HEK293 (cell line): ENCODE measurements at regions not wholly inside any gene's neighbourhood (a gene's known extent, or its start where the extent isn't known, plus 50 kb on each side); places are given as distances from the start of the nearest gene placed in this dataset.

ENCODE experiments used
- CTCF ChIA-PET: fragments of 350-600 bp; formaldehyde crosslinking; extraction: SDS; loops from one replicate; lab custom pipeline; 2021; ENCODE audit warnings: antibody characterized with exemption; lab: Yijun Ruan, JAX
- POLR2A ChIA-PET: fragments of 300-600 bp; formaldehyde crosslinking; extraction: SDS; loops from one replicate; lab custom pipeline; 2020; ENCODE audit warnings: antibody characterized with exemption, inconsistent platforms; lab: Yijun Ruan, JAX
- H3K27ac ChIP-seq: fragments of 200-500 bp; sonication (Bioruptor generic); 2 replicates; pipeline ENCODE4 v1.5.1; 2014; ENCODE audit warnings: low read depth, low read length, control low read depth, inconsistent platforms; ENCODE audit errors: extremely low read depth
- H3K36me3 ChIP-seq, 2 experiments: fragments of 200-500 bp in 1 of 2; sonication (Bioruptor generic) in 1 of 2; 1 replicate in 1 of 2; 2 replicates in 1 of 2; pipeline ENCODE4 v1.5.1; 2014 to 2017; ENCODE audit warnings: inconsistent platforms in 2 of 2, low read length in 2 of 2; ENCODE audit not compliant: control insufficient read depth in 2 of 2, insufficient read depth in 1 of 2
- H3K4me1 ChIP-seq: fragments of 200-500 bp; sonication (Bioruptor generic); 2 replicates; pipeline ENCODE4 v1.5.1; 2014; ENCODE audit warnings: mild to moderate bottlenecking, low read length, inconsistent platforms; ENCODE audit not compliant: control insufficient read depth, insufficient read depth
- H3K4me3 ChIP-seq: 2 replicates; pipeline ENCODE4 v1.5.1; 2011; ENCODE audit warnings: low read depth, mild to moderate bottlenecking, control low read depth, low read length, moderate library complexity
- H3K9me3 ChIP-seq: fragments of 200-500 bp; sonication (Bioruptor generic); 2 replicates; pipeline ENCODE4 v1.5.1; 2014; ENCODE audit warnings: low read depth, low read length, inconsistent platforms; ENCODE audit not compliant: control insufficient read depth, insufficient read depth
- SCRT2 ChIP-seq: fragments of 450-650 bp; formaldehyde crosslinking; IDR thresholded peaks from 2 replicates; pipeline ENCODE4 v1.5.1; 2016; ENCODE audit warnings: missing biosample characterization, missing genetic modification characterization
- WT1 ChIP-seq: fragments of 450-650 bp; formaldehyde crosslinking; IDR thresholded peaks from 2 replicates; pipeline ENCODE4 v1.5.1; 2016; ENCODE audit warnings: missing biosample characterization, missing genetic modification characterization
- ZBTB21 ChIP-seq: fragments of 450-650 bp; formaldehyde crosslinking; IDR thresholded peaks from 2 replicates; pipeline ENCODE4 v1.5.1; 2017; ENCODE audit warnings: missing biosample characterization, missing genetic modification characterization
- ZBTB48 ChIP-seq: fragments of 450-650 bp; formaldehyde crosslinking; IDR thresholded peaks from 2 replicates; pipeline ENCODE4 v1.5.1; 2016; ENCODE audit warnings: missing biosample characterization, missing genetic modification characterization
- ZFP3 ChIP-seq: fragments of 450-650 bp; formaldehyde crosslinking; IDR thresholded peaks from 2 replicates; pipeline ENCODE4 v1.5.1; 2016; ENCODE audit warnings: low read depth, missing biosample characterization, missing genetic modification characterization
- ZNF175 ChIP-seq: fragments of 450-650 bp; formaldehyde crosslinking; IDR thresholded peaks from 2 replicates; pipeline ENCODE4 v1.5.1; 2016; ENCODE audit warnings: missing biosample characterization, missing genetic modification characterization
- ZNF214 ChIP-seq: fragments of 450-650 bp; formaldehyde crosslinking; IDR thresholded peaks from 2 replicates; pipeline ENCODE4 v1.5.1; 2017; ENCODE audit warnings: missing biosample characterization, mild to moderate bottlenecking, missing genetic modification characterization, borderline replicate concordance
- ZNF221 ChIP-seq: fragments of 450-650 bp; formaldehyde crosslinking; IDR thresholded peaks from 2 replicates; pipeline ENCODE4 v1.5.1; 2017; ENCODE audit warnings: missing biosample characterization, missing genetic modification characterization, borderline replicate concordance
- ZNF266 ChIP-seq: fragments of 450-650 bp; formaldehyde crosslinking; IDR thresholded peaks from 2 replicates; pipeline ENCODE4 v1.5.1; 2016; ENCODE audit warnings: missing biosample characterization, missing genetic modification characterization, low read depth
- ZNF394 ChIP-seq: fragments of 450-650 bp; formaldehyde crosslinking; IDR thresholded peaks from 2 replicates; pipeline ENCODE4 v1.5.1; 2016; ENCODE audit warnings: missing biosample characterization, missing genetic modification characterization, mild to moderate bottlenecking, moderate library complexity, borderline replicate concordance
- ZNF433 ChIP-seq: fragments of 450-650 bp; formaldehyde crosslinking; IDR thresholded peaks from 2 replicates; pipeline ENCODE4 v1.5.1; 2016; ENCODE audit warnings: missing biosample characterization, missing genetic modification characterization, low read depth
- ZNF473 ChIP-seq: fragments of 450-650 bp; formaldehyde crosslinking; IDR thresholded peaks from 2 replicates; pipeline ENCODE4 v1.5.1; 2017; ENCODE audit warnings: missing biosample characterization, missing genetic modification characterization
- ZNF510 ChIP-seq: fragments of 450-650 bp; formaldehyde crosslinking; IDR thresholded peaks from 2 replicates; pipeline ENCODE4 v1.5.1; 2018; ENCODE audit warnings: mild to moderate bottlenecking, missing genetic modification characterization, missing biosample characterization; ENCODE audit not compliant: insufficient replicate concordance
- ZNF549 ChIP-seq: fragments of 450-650 bp; IDR thresholded peaks from 2 replicates; pipeline ENCODE4 v1.5.1; 2018; ENCODE audit warnings: missing biosample characterization, missing genetic modification characterization, mild to moderate bottlenecking, inconsistent platforms, moderate library complexity
- ZNF555 ChIP-seq: fragments of 450-650 bp; formaldehyde crosslinking; conservative IDR thresholded peaks from 2 replicates; pipeline ENCODE4 v1.5.1; 2017; ENCODE audit warnings: missing biosample characterization, mild to moderate bottlenecking, missing genetic modification characterization, inconsistent platforms
- ZNF664 ChIP-seq: fragments of 450-650 bp; formaldehyde crosslinking; IDR thresholded peaks from 2 replicates; pipeline ENCODE4 v1.5.1; 2016; ENCODE audit warnings: missing biosample characterization, missing genetic modification characterization
- ZSCAN30 ChIP-seq: fragments of 450-650 bp; IDR thresholded peaks from 2 replicates; pipeline ENCODE4 v1.5.1; 2018; ENCODE audit warnings: missing biosample characterization, mild to moderate bottlenecking, missing genetic modification characterization, moderate library complexity
- ZXDB ChIP-seq: fragments of 450-650 bp; formaldehyde crosslinking; IDR thresholded peaks from 2 replicates; pipeline ENCODE4 v1.5.1; 2016; ENCODE audit warnings: missing biosample characterization, missing genetic modification characterization
- TF ChIP-seq, protein P1 (sequence below): fragments of 450-650 bp; formaldehyde crosslinking; IDR thresholded peaks from 2 replicates; pipeline ENCODE4 v1.5.1; 2017; ENCODE audit warnings: missing biosample characterization, missing genetic modification characterization
- TF ChIP-seq, protein P2 (sequence below): fragments of 450-650 bp; formaldehyde crosslinking; IDR thresholded peaks from 2 replicates; pipeline ENCODE4 v1.5.1; 2016; ENCODE audit warnings: missing biosample characterization, missing genetic modification characterization, borderline replicate concordance
- TF ChIP-seq, protein P3 (sequence below): fragments of 450-650 bp; formaldehyde crosslinking; IDR thresholded peaks from 2 replicates; pipeline ENCODE4 v1.5.1; 2016; ENCODE audit warnings: missing biosample characterization, missing genetic modification characterization, low read depth
- TF ChIP-seq, protein P4 (sequence below): fragments of 450-650 bp; formaldehyde crosslinking; IDR thresholded peaks from 2 replicates; pipeline ENCODE4 v1.5.1; 2017; ENCODE audit warnings: missing biosample characterization, missing genetic modification characterization

DNA sequence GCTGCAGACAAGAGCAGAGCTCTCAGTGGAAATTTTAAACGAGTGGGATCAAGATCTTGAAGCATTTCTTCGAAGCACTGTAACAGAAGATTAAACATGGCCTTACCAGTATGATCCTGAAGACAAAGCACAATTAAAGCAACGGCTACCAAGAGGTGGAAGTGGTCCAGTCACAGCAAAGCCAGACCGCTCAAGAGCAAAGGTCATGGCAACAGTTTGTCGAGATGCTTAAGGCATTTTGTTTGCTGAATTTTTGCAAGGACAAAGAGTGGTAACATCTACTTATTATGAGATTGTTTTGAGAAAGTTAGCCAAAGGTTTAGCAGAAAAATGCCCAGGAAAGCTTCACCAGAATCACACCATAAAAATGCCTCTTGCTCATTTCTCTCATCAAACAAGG is 153.4 kb upstream of the CARMIL1 start:
- CTCF ChIA-PET, result no interaction called here
- no peaks in the 10 kb centered on the region for H3K36me3 ChIP-seq
- no peaks in the 10 kb centered on the region for H3K4me1 ChIP-seq
- POLR2A ChIA-PET, result no interaction called here
- H3K27ac ChIP-seq, result no peak overlapping the region
- no peak overlapping the region for H3K4me3 ChIP-seq
- no peaks in the 10 kb centered on the region for H3K9me3 ChIP-seq
- TF ChIP-seq ZXDB (tag by site-specific recombination) (no peak), ZNF394 (tag by site-specific recombination) (no peak), ZNF473 (no peak), ZNF510 (tag by site-specific recombination) (no peak), WT1 (tag by site-specific recombination) (no peak), ZNF664 (tag by site-specific recombination) (no peak), ZBTB21 (tag by site-specific recombination) (no peak)
- TF ChIP-seq, protein P1, sequence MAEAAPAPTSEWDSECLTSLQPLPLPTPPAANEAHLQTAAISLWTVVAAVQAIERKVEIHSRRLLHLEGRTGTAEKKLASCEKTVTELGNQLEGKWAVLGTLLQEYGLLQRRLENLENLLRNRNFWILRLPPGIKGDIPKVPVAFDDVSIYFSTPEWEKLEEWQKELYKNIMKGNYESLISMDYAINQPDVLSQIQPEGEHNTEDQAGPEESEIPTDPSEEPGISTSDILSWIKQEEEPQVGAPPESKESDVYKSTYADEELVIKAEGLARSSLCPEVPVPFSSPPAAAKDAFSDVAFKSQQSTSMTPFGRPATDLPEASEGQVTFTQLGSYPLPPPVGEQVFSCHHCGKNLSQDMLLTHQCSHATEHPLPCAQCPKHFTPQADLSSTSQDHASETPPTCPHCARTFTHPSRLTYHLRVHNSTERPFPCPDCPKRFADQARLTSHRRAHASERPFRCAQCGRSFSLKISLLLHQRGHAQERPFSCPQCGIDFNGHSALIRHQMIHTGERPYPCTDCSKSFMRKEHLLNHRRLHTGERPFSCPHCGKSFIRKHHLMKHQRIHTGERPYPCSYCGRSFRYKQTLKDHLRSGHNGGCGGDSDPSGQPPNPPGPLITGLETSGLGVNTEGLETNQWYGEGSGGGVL (tag by site-specific recombination), result no peak
- TF ChIP-seq, protein P2, sequence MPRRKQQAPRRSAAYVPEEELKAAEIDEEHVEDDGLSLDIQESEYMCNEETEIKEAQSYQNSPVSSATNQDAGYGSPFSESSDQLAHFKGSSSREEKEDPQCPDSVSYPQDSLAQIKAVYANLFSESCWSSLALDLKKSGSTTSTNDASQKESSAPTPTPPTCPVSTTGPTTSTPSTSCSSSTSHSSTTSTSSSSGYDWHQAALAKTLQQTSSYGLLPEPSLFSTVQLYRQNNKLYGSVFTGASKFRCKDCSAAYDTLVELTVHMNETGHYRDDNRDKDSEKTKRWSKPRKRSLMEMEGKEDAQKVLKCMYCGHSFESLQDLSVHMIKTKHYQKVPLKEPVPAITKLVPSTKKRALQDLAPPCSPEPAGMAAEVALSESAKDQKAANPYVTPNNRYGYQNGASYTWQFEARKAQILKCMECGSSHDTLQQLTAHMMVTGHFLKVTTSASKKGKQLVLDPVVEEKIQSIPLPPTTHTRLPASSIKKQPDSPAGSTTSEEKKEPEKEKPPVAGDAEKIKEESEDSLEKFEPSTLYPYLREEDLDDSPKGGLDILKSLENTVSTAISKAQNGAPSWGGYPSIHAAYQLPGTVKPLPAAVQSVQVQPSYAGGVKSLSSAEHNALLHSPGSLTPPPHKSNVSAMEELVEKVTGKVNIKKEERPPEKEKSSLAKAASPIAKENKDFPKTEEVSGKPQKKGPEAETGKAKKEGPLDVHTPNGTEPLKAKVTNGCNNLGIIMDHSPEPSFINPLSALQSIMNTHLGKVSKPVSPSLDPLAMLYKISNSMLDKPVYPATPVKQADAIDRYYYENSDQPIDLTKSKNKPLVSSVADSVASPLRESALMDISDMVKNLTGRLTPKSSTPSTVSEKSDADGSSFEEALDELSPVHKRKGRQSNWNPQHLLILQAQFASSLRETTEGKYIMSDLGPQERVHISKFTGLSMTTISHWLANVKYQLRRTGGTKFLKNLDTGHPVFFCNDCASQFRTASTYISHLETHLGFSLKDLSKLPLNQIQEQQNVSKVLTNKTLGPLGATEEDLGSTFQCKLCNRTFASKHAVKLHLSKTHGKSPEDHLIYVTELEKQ (tag by site-specific recombination), result no peak

DNA sequence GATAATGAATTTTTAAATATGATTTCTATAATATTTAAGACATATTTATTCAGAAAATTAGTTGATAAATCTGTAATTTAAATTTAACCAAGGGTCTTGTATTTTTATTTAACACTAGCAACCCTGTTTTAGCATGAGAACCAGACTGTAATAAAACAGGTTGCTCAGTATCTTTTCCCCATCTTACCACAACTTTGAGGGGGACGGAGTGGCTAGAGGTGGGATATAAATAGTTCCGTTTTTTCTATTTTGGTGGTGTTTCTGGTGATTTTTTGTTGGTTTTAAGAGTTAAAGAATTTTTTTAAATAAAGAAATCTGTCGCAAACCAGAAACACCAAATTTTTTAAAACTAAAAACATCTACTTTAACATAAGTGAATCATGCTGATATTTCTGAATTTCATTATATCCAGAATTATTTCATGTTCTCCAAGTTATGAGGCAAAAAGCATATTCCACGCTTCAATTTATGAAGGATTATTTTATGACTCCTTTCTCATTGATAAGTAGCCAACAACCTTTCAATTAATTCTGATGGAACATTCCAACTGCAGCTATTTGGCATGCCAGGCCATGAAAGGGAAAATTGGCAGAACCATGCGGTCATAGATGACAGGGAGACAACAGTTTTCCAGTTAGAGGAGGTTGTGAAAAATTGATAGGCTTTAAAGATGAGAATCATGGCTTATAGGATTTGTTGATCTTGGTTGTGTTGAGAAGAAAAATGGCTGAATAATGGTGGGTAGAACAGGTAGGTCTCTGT is 151.9 kb upstream of the CARMIL1 start:
- H3K36me3 ChIP-seq, result no peaks in the 10 kb centered on the region
- no peaks in the 10 kb centered on the region for H3K4me1 ChIP-seq
- no peaks in the 10 kb centered on the region for H3K9me3 ChIP-seq
- CTCF ChIA-PET, result no interaction called here
- POLR2A ChIA-PET, result interaction anchor here (0.6 kb wide), 1 partner anchor 976 kb away, joined by 6 read pairs; no protein-coding TSS in a partner anchor
- H3K27ac ChIP-seq, result no peak overlapping the region
- no peak overlapping the region for H3K4me3 ChIP-seq
- TF ChIP-seq ZBTB48 (tag by site-specific recombination) (no peak), ZNF549 (tag by site-specific recombination) (no peak), ZNF266 (tag by site-specific recombination) (no peak), ZSCAN30 (tag by site-specific recombination) (no peak), ZNF555 (no peak), ZFP3 (tag by site-specific recombination) (no peak), ZNF221 (tag by site-specific recombination) (no peak), SCRT2 (tag by site-specific recombination) (no peak), ZNF433 (tag by site-specific recombination) (no peak), ZNF175 (tag by site-specific recombination) (no peak), ZNF214 (tag by site-specific recombination) (no peak)
- TF ChIP-seq, protein P3, sequence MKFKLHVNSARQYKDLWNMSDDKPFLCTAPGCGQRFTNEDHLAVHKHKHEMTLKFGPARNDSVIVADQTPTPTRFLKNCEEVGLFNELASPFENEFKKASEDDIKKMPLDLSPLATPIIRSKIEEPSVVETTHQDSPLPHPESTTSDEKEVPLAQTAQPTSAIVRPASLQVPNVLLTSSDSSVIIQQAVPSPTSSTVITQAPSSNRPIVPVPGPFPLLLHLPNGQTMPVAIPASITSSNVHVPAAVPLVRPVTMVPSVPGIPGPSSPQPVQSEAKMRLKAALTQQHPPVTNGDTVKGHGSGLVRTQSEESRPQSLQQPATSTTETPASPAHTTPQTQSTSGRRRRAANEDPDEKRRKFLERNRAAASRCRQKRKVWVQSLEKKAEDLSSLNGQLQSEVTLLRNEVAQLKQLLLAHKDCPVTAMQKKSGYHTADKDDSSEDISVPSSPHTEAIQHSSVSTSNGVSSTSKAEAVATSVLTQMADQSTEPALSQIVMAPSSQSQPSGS (tag by site-specific recombination), result no peak
- TF ChIP-seq, protein P4, sequence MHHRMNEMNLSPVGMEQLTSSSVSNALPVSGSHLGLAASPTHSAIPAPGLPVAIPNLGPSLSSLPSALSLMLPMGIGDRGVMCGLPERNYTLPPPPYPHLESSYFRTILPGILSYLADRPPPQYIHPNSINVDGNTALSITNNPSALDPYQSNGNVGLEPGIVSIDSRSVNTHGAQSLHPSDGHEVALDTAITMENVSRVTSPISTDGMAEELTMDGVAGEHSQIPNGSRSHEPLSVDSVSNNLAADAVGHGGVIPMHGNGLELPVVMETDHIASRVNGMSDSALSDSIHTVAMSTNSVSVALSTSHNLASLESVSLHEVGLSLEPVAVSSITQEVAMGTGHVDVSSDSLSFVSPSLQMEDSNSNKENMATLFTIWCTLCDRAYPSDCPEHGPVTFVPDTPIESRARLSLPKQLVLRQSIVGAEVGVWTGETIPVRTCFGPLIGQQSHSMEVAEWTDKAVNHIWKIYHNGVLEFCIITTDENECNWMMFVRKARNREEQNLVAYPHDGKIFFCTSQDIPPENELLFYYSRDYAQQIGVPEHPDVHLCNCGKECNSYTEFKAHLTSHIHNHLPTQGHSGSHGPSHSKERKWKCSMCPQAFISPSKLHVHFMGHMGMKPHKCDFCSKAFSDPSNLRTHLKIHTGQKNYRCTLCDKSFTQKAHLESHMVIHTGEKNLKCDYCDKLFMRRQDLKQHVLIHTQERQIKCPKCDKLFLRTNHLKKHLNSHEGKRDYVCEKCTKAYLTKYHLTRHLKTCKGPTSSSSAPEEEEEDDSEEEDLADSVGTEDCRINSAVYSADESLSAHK (tag by site-specific recombination), result no peak
